IMR-90 (cell line): ENCODE measurements at regions not wholly inside any gene's neighbourhood (a gene's known extent, or its start where the extent isn't known, plus 50 kb on each side); places are given as distances from the start of the nearest gene placed in this dataset.

Experiments
- CHD1 ChIP-seq: IDR thresholded peaks from 2 replicates; pipeline ENCODE4 v1.6.1; 2012; ENCODE audit warnings: low read depth, low read length, improper control_type of control experiment
- ELK1 ChIP-seq: fragments of 150-350 bp; IDR thresholded peaks from 2 replicates; pipeline ENCODE4 v1.6.1; 2016; ENCODE audit warnings: low read depth, mild to moderate bottlenecking, low read length, moderate library complexity, borderline replicate concordance
- FOS ChIP-seq: fragments of 150-350 bp; IDR thresholded peaks from 2 replicates; pipeline ENCODE4 v1.6.1; 2016; ENCODE audit warnings: low read depth, low read length
- MAFK ChIP-seq: IDR thresholded peaks from 2 replicates; pipeline ENCODE4 v1.6.1; 2012; ENCODE audit warnings: low read depth, low read length, improper control_type of control experiment
- MAZ ChIP-seq: IDR thresholded peaks from 2 replicates; pipeline ENCODE4 v1.6.1; 2012; ENCODE audit warnings: low read depth, mild to moderate bottlenecking, low read length, improper control_type of control experiment, moderate library complexity, borderline replicate concordance
- MXI1 ChIP-seq: IDR thresholded peaks from 2 replicates; pipeline ENCODE4 v1.6.1; 2012; ENCODE audit warnings: low read depth, mild to moderate bottlenecking, low read length, moderate library complexity, borderline replicate concordance
- NFE2L2 ChIP-seq: fragments of 150-350 bp; IDR thresholded peaks from 2 replicates; pipeline ENCODE4 v1.6.1; 2016; ENCODE audit warnings: low read depth, mild to moderate bottlenecking, low read length
- POLR2A ChIP-seq: IDR thresholded peaks from 2 replicates; pipeline ENCODE4 v1.6.1; 2012; ENCODE audit warnings: mild to moderate bottlenecking, low read depth, low read length
- RAD21 ChIP-seq: IDR thresholded peaks from 2 replicates; pipeline ENCODE4 v1.6.1; 2012; ENCODE audit warnings: low read length, improper control_type of control experiment
- RFX5 ChIP-seq: IDR thresholded peaks from 2 replicates; pipeline ENCODE4 v1.8.0; 2012; ENCODE audit warnings: low read depth, mild to moderate bottlenecking, low read length, moderate library complexity
- SMC3 ChIP-seq: fragments of 150-350 bp; IDR thresholded peaks from 2 replicates; pipeline ENCODE4 v1.6.1; 2016; ENCODE audit warnings: low read depth, mild to moderate bottlenecking, antibody characterized with exemption, low read length, moderate library complexity
- TF ChIP-seq, protein P1 (sequence below): conservative IDR thresholded peaks from 2 replicates; pipeline ENCODE4 v1.5.1; 2012; ENCODE audit warnings: mild to moderate bottlenecking, low read depth, low read length, improper control_type of control experiment
- TF ChIP-seq, protein P2 (sequence below): fragments of 150-350 bp; IDR thresholded peaks from 2 replicates; pipeline ENCODE4 v1.6.1; 2017; ENCODE audit warnings: mild to moderate bottlenecking, antibody characterized with exemption, low read length, low read depth

DNA sequence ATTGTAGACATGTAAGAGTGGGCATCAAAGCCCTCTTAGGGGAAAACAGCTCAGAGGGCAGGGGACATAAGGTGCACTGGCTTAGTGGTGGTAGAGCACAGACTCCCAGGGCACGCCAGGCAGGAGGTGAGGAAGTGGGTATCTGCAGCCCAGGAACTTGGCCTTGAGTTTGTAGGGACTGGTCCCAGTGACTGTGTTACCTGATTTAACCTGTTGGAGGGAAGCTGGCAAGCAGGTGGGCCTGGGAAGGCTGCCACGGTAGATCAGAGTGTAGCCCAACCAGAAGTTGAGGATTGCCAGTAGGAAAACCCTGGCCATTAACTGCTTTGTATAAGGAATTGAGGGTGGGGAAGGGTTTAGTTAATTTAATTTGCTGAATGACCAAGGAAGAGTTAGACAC is 417.5 kb upstream of the C2CD4B start:
- TF ChIP-seq RFX5, result no peak
- TF ChIP-seq, protein P1, sequence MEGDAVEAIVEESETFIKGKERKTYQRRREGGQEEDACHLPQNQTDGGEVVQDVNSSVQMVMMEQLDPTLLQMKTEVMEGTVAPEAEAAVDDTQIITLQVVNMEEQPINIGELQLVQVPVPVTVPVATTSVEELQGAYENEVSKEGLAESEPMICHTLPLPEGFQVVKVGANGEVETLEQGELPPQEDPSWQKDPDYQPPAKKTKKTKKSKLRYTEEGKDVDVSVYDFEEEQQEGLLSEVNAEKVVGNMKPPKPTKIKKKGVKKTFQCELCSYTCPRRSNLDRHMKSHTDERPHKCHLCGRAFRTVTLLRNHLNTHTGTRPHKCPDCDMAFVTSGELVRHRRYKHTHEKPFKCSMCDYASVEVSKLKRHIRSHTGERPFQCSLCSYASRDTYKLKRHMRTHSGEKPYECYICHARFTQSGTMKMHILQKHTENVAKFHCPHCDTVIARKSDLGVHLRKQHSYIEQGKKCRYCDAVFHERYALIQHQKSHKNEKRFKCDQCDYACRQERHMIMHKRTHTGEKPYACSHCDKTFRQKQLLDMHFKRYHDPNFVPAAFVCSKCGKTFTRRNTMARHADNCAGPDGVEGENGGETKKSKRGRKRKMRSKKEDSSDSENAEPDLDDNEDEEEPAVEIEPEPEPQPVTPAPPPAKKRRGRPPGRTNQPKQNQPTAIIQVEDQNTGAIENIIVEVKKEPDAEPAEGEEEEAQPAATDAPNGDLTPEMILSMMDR, result no peak
- TF ChIP-seq ELK1, result no peak
- no peak for TF ChIP-seq RAD21
- no peak for TF ChIP-seq FOS
- no peak for TF ChIP-seq SMC3
- no peak for TF ChIP-seq NFE2L2
- TF ChIP-seq POLR2A, result no peak
- no peak for TF ChIP-seq MAFK
- TF ChIP-seq MXI1, result no peak
- TF ChIP-seq MAZ, result no peak
- TF ChIP-seq, protein P2, sequence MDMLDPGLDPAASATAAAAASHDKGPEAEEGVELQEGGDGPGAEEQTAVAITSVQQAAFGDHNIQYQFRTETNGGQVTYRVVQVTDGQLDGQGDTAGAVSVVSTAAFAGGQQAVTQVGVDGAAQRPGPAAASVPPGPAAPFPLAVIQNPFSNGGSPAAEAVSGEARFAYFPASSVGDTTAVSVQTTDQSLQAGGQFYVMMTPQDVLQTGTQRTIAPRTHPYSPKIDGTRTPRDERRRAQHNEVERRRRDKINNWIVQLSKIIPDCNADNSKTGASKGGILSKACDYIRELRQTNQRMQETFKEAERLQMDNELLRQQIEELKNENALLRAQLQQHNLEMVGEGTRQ, result no peak
- no peak for TF ChIP-seq CHD1
